GM12872 (cell line): ENCODE measurements at regions not wholly inside any gene's neighbourhood (a gene's known extent, or its start where the extent isn't known, plus 50 kb on each side); places are given as distances from the start of the nearest gene placed in this dataset.

Experiments used
- TF ChIP-seq, protein P1 (sequence below): IDR thresholded peaks from 3 replicates; pipeline ENCODE4 v1.5.1; 2011; ENCODE audit warnings: low read depth, mild to moderate bottlenecking, low read length, moderate library complexity; ENCODE audit not compliant: insufficient read depth

DNA sequence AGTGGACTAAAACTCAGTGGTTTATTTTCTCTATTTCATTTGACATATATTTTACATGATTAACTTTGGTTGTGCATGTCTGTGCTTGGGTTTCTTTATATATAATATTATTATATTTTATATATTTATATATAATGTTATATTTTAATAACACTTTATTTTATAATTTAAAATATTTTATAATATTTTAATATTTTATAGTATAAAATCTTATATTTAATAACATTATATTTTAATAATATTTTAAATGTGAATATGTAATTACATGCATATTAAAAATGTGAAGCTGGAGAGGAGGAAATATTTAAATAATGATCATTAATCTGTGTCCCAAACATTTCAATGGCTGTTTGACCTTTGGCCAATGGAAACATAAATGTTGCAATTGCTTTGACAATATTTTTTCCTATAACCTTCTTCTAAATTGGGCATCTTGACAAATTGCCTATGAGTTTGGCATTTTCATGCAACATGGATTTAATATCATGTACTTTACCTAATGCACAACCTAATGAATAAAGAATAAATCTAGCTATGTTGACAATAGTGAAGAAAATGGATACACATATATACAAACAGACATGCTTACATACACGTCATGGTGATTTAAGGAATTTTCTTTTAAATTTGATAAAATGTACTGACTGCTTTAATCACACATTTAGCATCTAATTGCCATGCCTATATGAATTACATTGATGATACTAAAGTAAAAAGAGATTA, 607.1 kb downstream of the SLITRK6 start:
- TF ChIP-seq, protein P1, sequence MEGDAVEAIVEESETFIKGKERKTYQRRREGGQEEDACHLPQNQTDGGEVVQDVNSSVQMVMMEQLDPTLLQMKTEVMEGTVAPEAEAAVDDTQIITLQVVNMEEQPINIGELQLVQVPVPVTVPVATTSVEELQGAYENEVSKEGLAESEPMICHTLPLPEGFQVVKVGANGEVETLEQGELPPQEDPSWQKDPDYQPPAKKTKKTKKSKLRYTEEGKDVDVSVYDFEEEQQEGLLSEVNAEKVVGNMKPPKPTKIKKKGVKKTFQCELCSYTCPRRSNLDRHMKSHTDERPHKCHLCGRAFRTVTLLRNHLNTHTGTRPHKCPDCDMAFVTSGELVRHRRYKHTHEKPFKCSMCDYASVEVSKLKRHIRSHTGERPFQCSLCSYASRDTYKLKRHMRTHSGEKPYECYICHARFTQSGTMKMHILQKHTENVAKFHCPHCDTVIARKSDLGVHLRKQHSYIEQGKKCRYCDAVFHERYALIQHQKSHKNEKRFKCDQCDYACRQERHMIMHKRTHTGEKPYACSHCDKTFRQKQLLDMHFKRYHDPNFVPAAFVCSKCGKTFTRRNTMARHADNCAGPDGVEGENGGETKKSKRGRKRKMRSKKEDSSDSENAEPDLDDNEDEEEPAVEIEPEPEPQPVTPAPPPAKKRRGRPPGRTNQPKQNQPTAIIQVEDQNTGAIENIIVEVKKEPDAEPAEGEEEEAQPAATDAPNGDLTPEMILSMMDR = no peak

GRCh38 chr13:85186356-85187045, 612.7 kb downstream of the SLITRK6 start:
- TF ChIP-seq, protein P1 = no peak

DNA sequence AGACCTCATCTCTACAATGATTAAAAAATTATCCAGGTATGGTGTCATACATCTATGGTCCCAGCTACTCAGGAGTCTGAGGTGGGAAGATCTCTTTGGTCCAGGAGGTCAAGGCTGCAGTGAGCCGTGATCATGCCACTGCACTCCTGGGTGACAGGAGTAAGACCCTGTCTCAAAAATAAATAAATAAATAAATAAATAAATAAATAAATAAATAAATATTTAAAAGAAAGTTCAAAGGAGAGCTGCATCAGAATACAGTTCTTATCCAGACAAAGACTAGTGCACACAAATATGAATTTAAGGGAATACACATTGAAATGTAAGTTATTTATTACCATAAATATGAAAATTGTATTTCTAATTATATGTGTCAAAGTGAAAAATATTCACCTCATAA, 624.9 kb downstream of the SLITRK6 start:
- TF ChIP-seq, protein P1 = no peak

- TF ChIP-seq, protein P1 = no peak
These were observed 628.8 kb downstream of the SLITRK6 start for GRCh38 chr13:85170372-85170771.

- TF ChIP-seq, protein P1 = no peak
These were observed 632.3 kb downstream of the SLITRK6 start for GRCh38 chr13:85166891-85167290.

DNA sequence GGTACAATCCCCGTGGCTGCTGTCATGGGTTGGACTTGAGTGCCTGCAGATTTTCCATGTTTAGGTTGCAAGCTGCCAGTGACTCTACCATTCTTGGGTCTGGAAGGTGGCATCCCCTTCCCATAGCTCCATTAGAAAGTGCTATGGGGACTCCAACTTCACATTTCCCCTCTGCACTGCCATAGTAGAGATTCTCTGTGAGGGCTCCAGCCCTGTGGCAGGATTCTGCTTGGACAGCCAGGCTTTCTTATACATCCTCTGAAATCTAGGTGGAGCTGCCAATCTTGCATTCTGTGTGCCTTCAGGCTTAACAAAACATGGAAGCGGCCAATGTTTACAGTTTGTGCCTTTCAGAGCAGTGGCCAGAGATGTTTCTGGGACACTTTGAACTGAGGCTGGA, 636.2 kb downstream of the SLITRK6 start:
- TF ChIP-seq, protein P1 = no peak

GRCh38 chr13:85148009-85148408, 651.2 kb downstream of the SLITRK6 start:
- TF ChIP-seq, protein P1 = no peak
